Neural progenitor cell (in vitro differentiated cells): ENCODE measurements at regions not wholly inside any gene's neighbourhood (a gene's known extent, or its start where the extent isn't known, plus 50 kb on each side); places are given as distances from the start of the nearest gene placed in this dataset.
"Not testable (repeated sequence)": the region's sequence is repeated elsewhere in the genome, so short reads cannot be mapped to it uniquely, and the experiment has no call there.

Experiments used
- DNase-seq: peaks from one replicate; pipeline ENCODE4 v3.0.0-alpha.2; 2016; ENCODE audit warnings: low spot score
- H2AFZ ChIP-seq: fragments of 200-600 bp; sonication (generic); replicated peaks from 2 replicates; pipeline ENCODE4 v1.6.1; 2016; ENCODE audit warnings: antibody characterized with exemption
- H3F3A ChIP-seq: fragments of 200-600 bp; sonication (generic); 2 replicates; pipeline ENCODE4 v1.6.1; 2016; ENCODE audit warnings: antibody characterized with exemption, low read depth
- H3K27ac ChIP-seq: fragments of 200-600 bp; sonication (generic); 2 replicates; pipeline ENCODE4 v1.5.1; 2016; ENCODE audit warnings: mild to moderate bottlenecking
- H3K27me3 ChIP-seq: fragments of 200-600 bp; sonication (generic); 2 replicates; pipeline ENCODE4 v1.6.1; 2016; ENCODE audit warnings: mild to moderate bottlenecking, moderate library complexity
- H3K36me3 ChIP-seq: fragments of 200-600 bp; sonication (generic); 2 replicates; pipeline ENCODE4 v1.5.1; 2016
- H3K4me1 ChIP-seq: fragments of 200-600 bp; sonication (generic); 2 replicates; pipeline ENCODE4 v1.6.1; 2016; ENCODE audit warnings: mixed run types
- H3K4me2 ChIP-seq: fragments of 200-600 bp; sonication (generic); 2 replicates; pipeline ENCODE4 v1.6.1; 2016
- H3K4me3 ChIP-seq: fragments of 200-600 bp; sonication (generic); 2 replicates; pipeline ENCODE4 v1.5.1; 2016
- H3K79me2 ChIP-seq: fragments of 200-600 bp; sonication (generic); 2 replicates; pipeline ENCODE4 v1.6.1; 2016; ENCODE audit warnings: low read depth
- H3K9ac ChIP-seq: fragments of 200-600 bp; sonication (generic); 2 replicates; pipeline ENCODE4 v1.6.1; 2016
- H3K9me3 ChIP-seq: fragments of 200-600 bp; sonication (generic); 2 replicates; pipeline ENCODE4 v1.5.1; 2016; ENCODE audit warnings: low read depth
- H4K20me1 ChIP-seq: fragments of 200-600 bp; sonication (generic); 2 replicates; pipeline ENCODE4 v1.6.1; 2016; ENCODE audit warnings: low read depth
- H3K27ac Mint-ChIP-seq: 3 replicates; pipeline ENCODE4 v1.8.0; 2021; ENCODE audit warnings: mixed read lengths
- H3K27me3 Mint-ChIP-seq: 2 replicates; pipeline ENCODE4 v1.8.0; 2022; ENCODE audit warnings: low read depth, mild to moderate bottlenecking, inconsistent platforms, moderate library complexity, mixed read lengths; ENCODE audit not compliant: insufficient read depth
- H3K36me3 Mint-ChIP-seq: 3 replicates; pipeline ENCODE4 v1.8.0; 2021; ENCODE audit warnings: mixed read lengths
- H3K4me1 Mint-ChIP-seq: 3 replicates; pipeline ENCODE4 v1.8.0; 2021; ENCODE audit warnings: mixed read lengths
- H3K4me3 Mint-ChIP-seq: 3 replicates; pipeline ENCODE4 v1.8.0; 2021; ENCODE audit warnings: mild to moderate bottlenecking, moderate library complexity, mixed read lengths
- H3K9me3 Mint-ChIP-seq: 3 replicates; pipeline ENCODE4 v1.8.0; 2020; ENCODE audit warnings: mixed read lengths
- CTCF ChIP-seq: fragments of 200-600 bp; sonication (generic); IDR thresholded peaks from 2 replicates; pipeline ENCODE4 v1.5.1; 2017; ENCODE audit warnings: antibody characterized with exemption, mild to moderate bottlenecking
- EZH2 ChIP-seq: fragments of 200-600 bp; sonication (generic); IDR thresholded peaks from 2 replicates; pipeline ENCODE4 v1.6.1; 2017; ENCODE audit warnings: antibody characterized with exemption, mild to moderate bottlenecking, moderate library complexity
- EZH2phosphoT487 ChIP-seq: fragments of 200-600 bp; sonication (generic); IDR thresholded peaks from 2 replicates; pipeline ENCODE4 v1.6.1; 2017; ENCODE audit warnings: antibody characterized with exemption

GRCh38 chr11:100525197-100525596 is 161.9 kb upstream of the ARHGAP42 start:
- no peaks in the 10 kb centered on the region for H3K36me3 Mint-ChIP-seq
- H2AFZ ChIP-seq, result no peak overlapping the region
- DNase-seq, result no peak
- H3K27ac ChIP-seq, result no peak overlapping the region
- no peak overlapping the region for H3K4me3 Mint-ChIP-seq
- no peaks in the 10 kb centered on the region for H3K27me3 ChIP-seq
- no peak overlapping the region for H3K27ac Mint-ChIP-seq
- H3K79me2 ChIP-seq, result no peaks in the 10 kb centered on the region
- H3K9me3 Mint-ChIP-seq, result peaks cover 33% of the 10 kb centered on the region
- no peak overlapping the region for H3K4me3 ChIP-seq
- no peaks in the 10 kb centered on the region for H4K20me1 ChIP-seq
- H3K9me3 ChIP-seq, result peaks cover 11% of the 10 kb centered on the region
- H3F3A ChIP-seq, result no peaks in the 10 kb centered on the region
- no peaks in the 10 kb centered on the region for H3K4me1 ChIP-seq
- no peak for TF ChIP-seq CTCF
- no peak for TF ChIP-seq EZH2phosphoT487
- TF ChIP-seq EZH2, result no peak
- no peaks in the 10 kb centered on the region for H3K27me3 Mint-ChIP-seq
- H3K4me1 Mint-ChIP-seq, result no peaks in the 10 kb centered on the region
- H3K36me3 ChIP-seq, result no peaks in the 10 kb centered on the region
- no peak overlapping the region for H3K9ac ChIP-seq
- no peak overlapping the region for H3K4me2 ChIP-seq

GRCh38 chr11:100525635-100526034 is 161.5 kb upstream of the ARHGAP42 start:
- peak overlapping the region; percentile 63 for H2AFZ ChIP-seq

GRCh38 chr11:100528872-100529416 is 158.1 kb upstream of the ARHGAP42 start:
- Histone ChIP-seq H3K27me3 (no peaks in the 10 kb centered on the region), H3K79me2 (no peaks in the 10 kb centered on the region), H3K36me3 (no peaks in the 10 kb centered on the region), H3K4me3 (no peak overlapping the region), H3K27ac (no peak overlapping the region), H3K9ac (no peak overlapping the region), H3F3A (no peaks in the 10 kb centered on the region), H3K4me2 (no peak overlapping the region), H3K9me3 (peaks cover 2% of the 10 kb centered on the region), H2AFZ (no peak overlapping the region), H4K20me1 (no peaks in the 10 kb centered on the region), H3K4me1 (no peaks in the 10 kb centered on the region)
- Mint-ChIP-seq H3K4me1 (no peaks in the 10 kb centered on the region), H3K27ac (no peak overlapping the region), H3K36me3 (no peaks in the 10 kb centered on the region), H3K4me3 (no peak overlapping the region), H3K9me3 (peaks cover 28% of the 10 kb centered on the region), H3K27me3 (no peaks in the 10 kb centered on the region)
- no peak for DNase-seq
- TF ChIP-seq CTCF (no peak), EZH2 (no peak), EZH2phosphoT487 (no peak)

More at GRCh38 chr11:100525635-100526034, 161.5 kb upstream of the ARHGAP42 start:
- no peaks in the 10 kb centered on the region for H3K27me3 ChIP-seq
- no peaks in the 10 kb centered on the region for H3K36me3 Mint-ChIP-seq
- no peaks in the 10 kb centered on the region for H4K20me1 ChIP-seq
- no peak overlapping the region for H3K27ac ChIP-seq
- no peak overlapping the region for H3K9ac ChIP-seq
- H3K79me2 ChIP-seq, result no peaks in the 10 kb centered on the region
- H3K27ac Mint-ChIP-seq, result no peak overlapping the region
- H3K4me1 Mint-ChIP-seq, result no peaks in the 10 kb centered on the region
- H3K4me1 ChIP-seq, result no peaks in the 10 kb centered on the region
- no peak overlapping the region for H3K4me2 ChIP-seq
- H3K9me3 Mint-ChIP-seq, result peaks cover 33% of the 10 kb centered on the region
- DNase-seq, result peak; percentile 35
- H3K9me3 ChIP-seq, result peaks cover 11% of the 10 kb centered on the region
- H3K4me3 Mint-ChIP-seq, result no peak overlapping the region
- TF ChIP-seq EZH2phosphoT487 (no peak), CTCF (peak; percentile 56), EZH2 (no peak)
- H3K27me3 Mint-ChIP-seq, result no peaks in the 10 kb centered on the region
- H3F3A ChIP-seq, result no peaks in the 10 kb centered on the region
- H3K36me3 ChIP-seq, result no peaks in the 10 kb centered on the region
- no peak overlapping the region for H3K4me3 ChIP-seq

GRCh38 chr11:100531290-100531689 is 155.8 kb upstream of the ARHGAP42 start:
- not testable (repeated sequence) for H3K36me3 Mint-ChIP-seq, DNase-seq, H3F3A ChIP-seq, H3K4me1 Mint-ChIP-seq, H3K4me2 ChIP-seq, H3K9ac ChIP-seq, H3K27ac ChIP-seq, H4K20me1 ChIP-seq, H3K9me3 ChIP-seq, H3K4me1 ChIP-seq, H3K79me2 ChIP-seq, H3K27ac Mint-ChIP-seq, H2AFZ ChIP-seq, H3K4me3 Mint-ChIP-seq, H3K4me3 ChIP-seq, H3K27me3 ChIP-seq, H3K27me3 Mint-ChIP-seq, H3K36me3 ChIP-seq
- H3K9me3 Mint-ChIP-seq, result peaks cover 11% of the 10 kb centered on the region
